Heart left ventricle (tissue), 16 donors: ENCODE measurements at regions not wholly inside any gene's neighbourhood (a gene's known extent, or its start where the extent isn't known, plus 50 kb on each side); places are given as distances from the start of the nearest gene placed in this dataset.

Experiments
- ATAC-seq, 4 donors: fragments of 200-7000 bp; cut with Tn5 transposase; one replicate each; pipeline ENCODE4 v1.9.1; 2020 to 2022; ENCODE audit warnings: moderate library complexity in 4 of 4, mild to moderate bottlenecking in 3 of 4, moderate number of reproducible peaks in 1 of 4
- DNase-seq, 5 donors: peaks; one replicate each; pipeline ENCODE4 v3.0.0-alpha.2; 2020
- H3K27ac ChIP-seq, 12 donors: fragments of 200-600 bp; sonication (generic) in 4 of 12; one replicate each; pipeline versions ENCODE4 v1.5.0 to v1.8.0; 2016 to 2022; ENCODE audit warnings: mild to moderate bottlenecking in 2 of 12
- H3K27me3 ChIP-seq, 9 donors: fragments of 200-600 bp; sonication (generic) in 2 of 9; one replicate each; pipeline versions ENCODE4 v1.5.1 to v1.8.0; 2016 to 2022; ENCODE audit warnings: mild to moderate bottlenecking in 3 of 9
- H3K36me3 ChIP-seq, 9 donors: fragments of 200-600 bp; sonication (generic) in 2 of 9; one replicate each; pipeline versions ENCODE4 v1.5.0 to v1.8.0; 2018 to 2022; ENCODE audit warnings: mild to moderate bottlenecking in 2 of 9
- H3K4me1 ChIP-seq, 12 donors: fragments of 200-600 bp; sonication (generic) in 4 of 12; one replicate each; pipeline versions ENCODE4 v1.5.0 to v1.8.0; 2016 to 2022; ENCODE audit warnings: mild to moderate bottlenecking in 3 of 12
- H3K4me3 ChIP-seq, 12 donors: fragments of 200-600 bp; sonication (generic) in 4 of 12; one replicate each; pipeline versions ENCODE4 v1.5.0 to v1.8.0; 2017 to 2022; ENCODE audit warnings: mild to moderate bottlenecking in 9 of 12, moderate library complexity in 4 of 12
- H3K9me3 ChIP-seq, 12 donors: fragments of 200-600 bp; sonication (generic) in 4 of 12; one replicate each; pipeline versions ENCODE4 v1.5.0 to v1.8.0; 2016 to 2022; ENCODE audit warnings: mild to moderate bottlenecking in 1 of 12
- POLR2A ChIP-seq, 2 donors: fragments of 450-650 bp; IDR thresholded peaks; one replicate each; pipeline ENCODE4 v1.6.1; 2017; ENCODE audit warnings: antibody characterized with exemption in 2 of 2, mild to moderate bottlenecking in 2 of 2, moderate library complexity in 2 of 2
- WGBS, 4 donors: extraction: QIAGEN DNeasy Blood & Tissue Kit in 2 of 4; methylation state at CpG; one replicate each; pipeline versions ENCODE4 v1.1.5 to v1.1.7; 2013 to 2018; 5-methylcytosine and 5-hydroxymethylcytosine counted together
- intact Hi-C, 10 donors: fragments of 100-400 bp; cut with DNase I; formaldehyde crosslinking; loops; one replicate each; pipeline versions ENCODE4 v1.11.1 to v1.14.2; 2022
- TF ChIP-seq, protein P1 (sequence below), 12 donors: fragments of 200-600 bp; sonication (generic) in 4 of 12; IDR thresholded peaks; one replicate each; pipeline versions ENCODE4 v1.5.0 to v1.8.0; 2018 to 2022; ENCODE audit warnings: antibody characterized with exemption in 12 of 12, mild to moderate bottlenecking in 5 of 12
- donor health status: ischemic (EF 13 %, LVEDD 7.1; RV severe dilation, severe dysfunction).
- donor health status: healthy with polysubstance abuse.
- donor health status: DM: no; HTN: yes; CAD: no.
- donor health status: DM: no; HTN: no; CAD: no.
- donor health status: ischemic (EF 25% LVEDD 6.9; RV normal size, moderate dysfunction).
- donor health status: ischemic (EF 25% LVEDD 5.7; RV mildly dilated, moderate dysfunction).
- donor health status: healthy.
- donor health status: DM: yes; HTN: yes; CAD: no.
- donor health status: ischemic (EF 35%, LVEDD 5.7; RV mildly dilated, moderate dysfunction).
- donor health status: nonischemic (EF 11% LVEDD 7.7; RV severe dilation, severe dysfunction).
- donor health status: DM: yes; HTN: yes; CAD: no.
- donor health status: PGD.
- donor health status: ischemic (EF 29% LVEDD 5.4; RV normal size, mild dysfunction).
- donor health status: nonischemic (EF 23%, LVEDD 6.1; RV moderate dilation, normal function).

GRCh38 chr2:235116885-235117492, 165.2 kb downstream of the SH3BP4 start:
- peaks cover 0 to 10% (median 0%) of the 10 kb centered on the region in 9 donors for H3K27me3 ChIP-seq
- intact Hi-C loops = loop anchor here in 4 of 10 donors (1.0 to 10.0 kb wide), 5 partner anchors 566 to 1142 kb away; no protein-coding TSS in a partner anchor
- H3K27ac ChIP-seq = no peak overlapping the region
- WGBS, 4 donors = 3 to 8% (median 5%) methylated on average over 3 of the region's 3 CpGs
- no peaks in the 10 kb centered on the region for H3K36me3 ChIP-seq
- H3K4me1 ChIP-seq = no peaks in the 10 kb centered on the region
- no peak for TF ChIP-seq POLR2A (IDR thresholded peaks at IDR 0.05)
- TF ChIP-seq, protein P1, sequence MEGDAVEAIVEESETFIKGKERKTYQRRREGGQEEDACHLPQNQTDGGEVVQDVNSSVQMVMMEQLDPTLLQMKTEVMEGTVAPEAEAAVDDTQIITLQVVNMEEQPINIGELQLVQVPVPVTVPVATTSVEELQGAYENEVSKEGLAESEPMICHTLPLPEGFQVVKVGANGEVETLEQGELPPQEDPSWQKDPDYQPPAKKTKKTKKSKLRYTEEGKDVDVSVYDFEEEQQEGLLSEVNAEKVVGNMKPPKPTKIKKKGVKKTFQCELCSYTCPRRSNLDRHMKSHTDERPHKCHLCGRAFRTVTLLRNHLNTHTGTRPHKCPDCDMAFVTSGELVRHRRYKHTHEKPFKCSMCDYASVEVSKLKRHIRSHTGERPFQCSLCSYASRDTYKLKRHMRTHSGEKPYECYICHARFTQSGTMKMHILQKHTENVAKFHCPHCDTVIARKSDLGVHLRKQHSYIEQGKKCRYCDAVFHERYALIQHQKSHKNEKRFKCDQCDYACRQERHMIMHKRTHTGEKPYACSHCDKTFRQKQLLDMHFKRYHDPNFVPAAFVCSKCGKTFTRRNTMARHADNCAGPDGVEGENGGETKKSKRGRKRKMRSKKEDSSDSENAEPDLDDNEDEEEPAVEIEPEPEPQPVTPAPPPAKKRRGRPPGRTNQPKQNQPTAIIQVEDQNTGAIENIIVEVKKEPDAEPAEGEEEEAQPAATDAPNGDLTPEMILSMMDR (IDR thresholded peaks at IDR 0.05) = peak; percentile 64 to 83 (median 71)
- H3K9me3 ChIP-seq = peaks cover 0 to 17% (median 0%) of the 10 kb centered on the region in 12 donors
- ATAC-seq (no peak), DNase-seq (no peak)
- H3K4me3 ChIP-seq = no peak overlapping the region

DNA sequence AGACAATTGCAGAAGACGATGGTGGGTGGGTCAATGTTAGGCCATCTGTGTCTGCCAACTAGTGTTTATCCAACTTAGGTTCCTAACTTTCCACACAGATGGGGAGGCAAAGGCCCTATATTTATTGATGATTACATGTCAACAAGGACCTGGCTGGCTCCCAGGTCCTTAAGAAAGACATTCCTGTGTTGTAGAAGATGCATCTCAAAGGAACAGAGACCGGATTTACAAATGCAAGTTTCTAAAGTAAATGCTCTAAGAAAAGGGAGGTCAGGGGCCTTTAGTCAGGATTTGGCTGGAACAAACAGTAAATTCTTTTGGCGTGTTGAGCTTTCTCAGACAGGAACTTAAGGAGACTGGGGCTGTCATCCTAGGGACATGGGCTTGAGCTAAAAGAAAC, 175.0 kb downstream of the SH3BP4 start:
- intact Hi-C loops = loop anchor here in 1 of 10 donors (10.0 kb wide), 1 partner anchor 992 kb away; no protein-coding TSS in a partner anchor
- no peak for TF ChIP-seq POLR2A (IDR thresholded peaks at IDR 0.05)
- TF ChIP-seq, protein P1 (IDR thresholded peaks at IDR 0.05) = no peak
- Histone ChIP-seq H3K36me3 (no peaks in the 10 kb centered on the region), H3K4me3 (no peak overlapping the region), H3K27me3 (peaks cover 0 to 3% (median 0%) of the 10 kb centered on the region in 9 donors), H3K27ac (no peak overlapping the region), H3K4me1 (no peaks in the 10 kb centered on the region), H3K9me3 (no peaks in the 10 kb centered on the region)
- DNase-seq (no peak), ATAC-seq (no peak)
- 65 to 75% (median 71%) methylated on average over 3 of the region's 3 CpGs for WGBS, 4 donors

- TF ChIP-seq, protein P1 (IDR thresholded peaks at IDR 0.05) = no peak
- no peak for TF ChIP-seq POLR2A (IDR thresholded peaks at IDR 0.05)
- intact Hi-C loops = loop anchor here in 1 of 10 donors (10.0 kb wide), 1 partner anchor 993 kb away; no protein-coding TSS in a partner anchor
- no peak for ATAC-seq
- WGBS, 4 donors = 87 to 98% (median 93%) methylated on average over 3 of the region's 3 CpGs
- Histone ChIP-seq H3K4me1 (no peaks in the 10 kb centered on the region), H3K27me3 (peaks cover 0 to 3% (median 0%) of the 10 kb centered on the region in 9 donors), H3K9me3 (no peaks in the 10 kb centered on the region), H3K4me3 (no peak overlapping the region), H3K27ac (no peak overlapping the region), H3K36me3 (no peaks in the 10 kb centered on the region)
- DNase-seq = no peak
Measured at GRCh38 chr2:235127931-235128330, 176.1 kb downstream of the SH3BP4 start.

GRCh38 chr2:235129850-235130249, 178.0 kb downstream of the SH3BP4 start:
- Histone ChIP-seq H3K4me1 (no peaks in the 10 kb centered on the region), H3K9me3 (no peaks in the 10 kb centered on the region), H3K4me3 (no peak overlapping the region), H3K36me3 (no peaks in the 10 kb centered on the region), H3K27me3 (peaks cover 0 to 3% (median 0%) of the 10 kb centered on the region in 9 donors), H3K27ac (no peak overlapping the region)
- intact Hi-C loops = loop anchor here in 5 of 10 donors (10.0 kb wide), 4 partner anchors 365 to 995 kb away; partner anchors contain the start of gene AGAP1 (in 2 of the 5)
- DNase-seq (no peak), ATAC-seq (no peak)
- WGBS, 4 donors = 85 to 95% (median 91%) methylated on average over 5 of the region's 5 CpGs
- TF ChIP-seq, protein P1 (IDR thresholded peaks at IDR 0.05) = no peak
- no peak for TF ChIP-seq POLR2A (IDR thresholded peaks at IDR 0.05)
